Testis (tissue), 2 donors: ENCODE measurements at regions not wholly inside any gene's neighbourhood (a gene's known extent, or its start where the extent isn't known, plus 50 kb on each side); places are given as distances from the start of the nearest gene placed in this dataset.

Experiments
- DNase-seq: peaks from one replicate; pipeline ENCODE4 v3.0.0-alpha.2; 2019
- H3K27ac ChIP-seq, 2 donors: fragments of 200-600 bp; sonication (generic); one replicate each; pipeline ENCODE4 v1.5.1; 2019
- H3K27me3 ChIP-seq: fragments of 200-600 bp; sonication (generic); one replicate; pipeline ENCODE4 v1.5.1; 2019
- H3K36me3 ChIP-seq: fragments of 200-600 bp; sonication (generic); one replicate; pipeline ENCODE4 v1.5.1; 2017; ENCODE audit warnings: low read depth; ENCODE audit errors: missing control alignments
- H3K4me1 ChIP-seq: fragments of 200-600 bp; sonication (generic); one replicate; pipeline ENCODE4 v1.5.1; 2019
- H3K4me3 ChIP-seq, 2 donors: fragments of 200-600 bp; sonication (generic); one replicate each; pipeline ENCODE4 v1.5.1; 2017 to 2019
- H3K9me3 ChIP-seq: fragments of 200-600 bp; sonication (generic); one replicate; pipeline ENCODE4 v1.5.1; 2017
- CTCF ChIP-seq, 3 experiments: fragments of 450-650 bp in 2 of 3; fragments of 200-600 bp in 1 of 3; sonication (generic) in 1 of 3; IDR thresholded peaks; one replicate each; pipeline ENCODE4 v1.5.1; 2016 to 2019; ENCODE audit warnings: antibody characterized with exemption in 3 of 3, mild to moderate bottlenecking in 2 of 3, moderate library complexity in 1 of 3
- POLR2A ChIP-seq: fragments of 450-650 bp; IDR thresholded peaks from one replicate; pipeline ENCODE4 v1.6.1; 2017; ENCODE audit warnings: antibody characterized with exemption, mild to moderate bottlenecking, moderate library complexity
- WGBS, 2 donors: methylation state at CpG; one replicate each; pipeline ENCODE4 v1.1.5; 2018; 5-methylcytosine and 5-hydroxymethylcytosine counted together
- intact Hi-C: fragments of 100-400 bp; cut with DNase I; formaldehyde crosslinking; loops from one replicate; pipeline ENCODE4 v1.15.1; 2023; ENCODE audit warnings: low total_unique reads

GRCh38 chr2:56688661-56689060 is 504.9 kb downstream of the CCDC85A start:
- intact Hi-C loops, result no loop called here
- 63 to 84% methylated on average over 1 of the region's 1 CpG for WGBS, 2 donors
- no peak for DNase-seq
- Histone ChIP-seq H3K4me3 (no peak overlapping the region), H3K9me3 (no peaks in the 10 kb centered on the region), H3K36me3 (no peaks in the 10 kb centered on the region), H3K4me1 (no peaks in the 10 kb centered on the region), H3K27ac (no peak overlapping the region), H3K27me3 (no peaks in the 10 kb centered on the region)
- TF ChIP-seq CTCF (IDR thresholded peaks at IDR 0.05), result no peak
- TF ChIP-seq POLR2A, result no peak

DNA sequence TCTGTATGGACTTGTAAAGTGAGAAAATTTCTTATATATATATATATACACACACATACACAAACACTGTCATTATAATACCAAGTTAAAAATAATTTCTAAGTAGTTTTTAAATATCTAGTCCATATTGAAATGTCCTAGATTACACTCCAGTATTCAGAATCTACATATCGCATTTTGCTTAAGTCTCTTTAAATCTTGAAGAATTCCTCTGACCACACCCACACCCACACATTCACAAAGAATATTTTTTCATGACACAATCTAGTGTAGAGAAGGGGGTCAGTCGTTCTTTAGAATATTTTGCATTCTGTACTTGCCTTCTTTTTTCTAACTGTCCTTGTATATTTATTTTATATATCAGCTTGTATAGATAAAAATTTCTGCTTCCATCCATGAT is 509.7 kb downstream of the CCDC85A start:
- no peaks in the 10 kb centered on the region for H3K36me3 ChIP-seq
- H3K4me3 ChIP-seq, result no peak overlapping the region
- no peak for TF ChIP-seq CTCF (IDR thresholded peaks at IDR 0.05)
- TF ChIP-seq POLR2A, result no peak
- no peaks in the 10 kb centered on the region for H3K27me3 ChIP-seq
- no peak for DNase-seq
- no peaks in the 10 kb centered on the region for H3K9me3 ChIP-seq
- H3K27ac ChIP-seq, result no peak overlapping the region
- 59 to 70% methylated on average over 2 of the region's 2 CpGs for WGBS, 2 donors
- intact Hi-C loops, result no loop called here
- H3K4me1 ChIP-seq, result no peaks in the 10 kb centered on the region

GRCh38 chr2:56703001-56703400 is 519.2 kb downstream of the CCDC85A start:
- Histone ChIP-seq H3K9me3 (no peaks in the 10 kb centered on the region), H3K27me3 (no peaks in the 10 kb centered on the region), H3K4me1 (no peaks in the 10 kb centered on the region), H3K27ac (no peak overlapping the region), H3K36me3 (no peaks in the 10 kb centered on the region), H3K4me3 (no peak overlapping the region)
- intact Hi-C loops, result no loop called here
- TF ChIP-seq POLR2A (no peak), CTCF (IDR thresholded peaks at IDR 0.05) (no peak)
- WGBS, 2 donors, result 85 to 91% methylated on average over 2 of the region's 2 CpGs
- no peak for DNase-seq

GRCh38 chr2:56705713-56706112 is 521.9 kb downstream of the CCDC85A start:
- intact Hi-C loops, result no loop called here

More at GRCh38 chr2:56705713-56706112, 521.9 kb downstream of the CCDC85A start:
- WGBS, 2 donors, result 71 to 81% methylated on average over 2 of the region's 2 CpGs
- H3K4me1 ChIP-seq, result no peaks in the 10 kb centered on the region
- TF ChIP-seq POLR2A (no peak), CTCF (IDR thresholded peaks at IDR 0.05) (no peak)
- no peak overlapping the region for H3K4me3 ChIP-seq
- no peak for DNase-seq
- no peak overlapping the region for H3K27ac ChIP-seq
- H3K9me3 ChIP-seq, result no peaks in the 10 kb centered on the region
- no peaks in the 10 kb centered on the region for H3K36me3 ChIP-seq
- H3K27me3 ChIP-seq, result no peaks in the 10 kb centered on the region
